HG03139 (cell line): ENCODE measurements at regions not wholly inside any gene's neighbourhood (a gene's known extent, or its start where the extent isn't known, plus 50 kb on each side); places are given as distances from the start of the nearest gene placed in this dataset.

ENCODE experiments used
- ATAC-seq: cut with Tn5 transposase; IDR thresholded peaks from one replicate; pipeline ENCODE4 v1.9.1; 2021; ENCODE audit not compliant: unreplicated experiment

DNA sequence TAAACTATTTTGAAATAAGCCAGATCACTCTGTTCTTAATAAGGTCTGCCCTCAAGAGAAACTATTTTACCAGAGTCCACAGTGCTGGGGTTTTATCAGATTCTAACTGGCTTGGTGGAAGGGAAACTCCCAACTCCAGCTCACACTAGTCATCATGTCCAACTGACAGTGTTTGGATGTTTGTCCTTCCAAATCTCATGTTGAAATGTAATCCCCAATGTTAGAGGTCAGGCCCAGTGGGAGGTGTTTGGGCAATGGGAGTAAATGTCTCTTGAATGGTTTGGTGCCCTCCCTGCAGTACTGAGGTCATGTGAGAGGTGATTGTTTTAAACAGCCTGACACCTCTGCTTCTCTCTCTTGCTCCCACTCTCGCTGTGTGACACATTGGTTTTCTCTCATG is 1301.0 kb upstream of the CDH8 start:
- no peak for ATAC-seq

DNA sequence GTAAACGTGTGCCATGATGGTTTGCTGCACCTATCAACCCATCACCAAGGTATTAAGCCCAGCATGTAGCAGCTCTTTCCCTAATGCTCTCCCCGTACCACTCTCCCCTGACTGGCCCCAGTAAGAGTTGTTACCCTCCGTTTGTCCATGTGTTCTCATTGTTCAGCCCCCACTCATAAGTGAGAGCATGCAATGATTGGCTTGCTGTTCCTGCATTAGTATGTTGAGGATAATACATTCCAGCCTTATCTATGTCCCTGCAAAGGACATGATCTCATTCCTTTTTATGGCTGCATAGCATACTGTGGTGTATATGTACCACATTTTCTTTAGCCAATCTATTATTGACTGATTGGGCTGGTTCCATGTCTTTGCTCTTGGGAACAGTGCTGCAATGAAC is 1294.9 kb upstream of the CDH8 start:
- no peak for ATAC-seq

DNA sequence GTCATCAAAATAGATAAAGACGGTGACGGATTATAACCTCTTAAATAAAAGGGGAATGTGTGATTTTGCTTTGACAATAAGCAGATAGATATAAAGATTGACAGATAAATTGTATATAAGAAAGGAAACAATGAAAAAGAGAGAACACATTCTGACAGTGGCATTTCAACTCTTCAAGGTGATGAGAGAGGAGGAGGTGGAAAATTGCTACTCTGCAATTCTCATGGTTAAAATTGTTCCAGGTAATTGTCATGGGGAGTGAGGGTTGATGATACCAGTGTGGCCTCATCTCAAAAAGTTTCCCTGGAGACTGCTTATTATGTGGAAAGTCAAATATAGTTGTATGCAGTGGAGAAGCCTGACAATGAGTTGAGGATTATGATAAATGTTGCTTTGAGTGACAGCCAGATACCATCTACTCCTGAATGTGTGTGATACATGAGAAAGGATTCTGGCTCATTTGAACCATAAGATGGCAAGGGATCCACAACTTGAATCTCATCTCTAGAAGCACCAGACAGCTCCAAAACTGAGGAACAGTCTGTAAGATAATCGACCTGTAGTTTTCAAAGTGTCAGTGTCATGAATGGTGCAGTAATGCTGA is 1290.6 kb upstream of the CDH8 start:
- no peak for ATAC-seq

DNA sequence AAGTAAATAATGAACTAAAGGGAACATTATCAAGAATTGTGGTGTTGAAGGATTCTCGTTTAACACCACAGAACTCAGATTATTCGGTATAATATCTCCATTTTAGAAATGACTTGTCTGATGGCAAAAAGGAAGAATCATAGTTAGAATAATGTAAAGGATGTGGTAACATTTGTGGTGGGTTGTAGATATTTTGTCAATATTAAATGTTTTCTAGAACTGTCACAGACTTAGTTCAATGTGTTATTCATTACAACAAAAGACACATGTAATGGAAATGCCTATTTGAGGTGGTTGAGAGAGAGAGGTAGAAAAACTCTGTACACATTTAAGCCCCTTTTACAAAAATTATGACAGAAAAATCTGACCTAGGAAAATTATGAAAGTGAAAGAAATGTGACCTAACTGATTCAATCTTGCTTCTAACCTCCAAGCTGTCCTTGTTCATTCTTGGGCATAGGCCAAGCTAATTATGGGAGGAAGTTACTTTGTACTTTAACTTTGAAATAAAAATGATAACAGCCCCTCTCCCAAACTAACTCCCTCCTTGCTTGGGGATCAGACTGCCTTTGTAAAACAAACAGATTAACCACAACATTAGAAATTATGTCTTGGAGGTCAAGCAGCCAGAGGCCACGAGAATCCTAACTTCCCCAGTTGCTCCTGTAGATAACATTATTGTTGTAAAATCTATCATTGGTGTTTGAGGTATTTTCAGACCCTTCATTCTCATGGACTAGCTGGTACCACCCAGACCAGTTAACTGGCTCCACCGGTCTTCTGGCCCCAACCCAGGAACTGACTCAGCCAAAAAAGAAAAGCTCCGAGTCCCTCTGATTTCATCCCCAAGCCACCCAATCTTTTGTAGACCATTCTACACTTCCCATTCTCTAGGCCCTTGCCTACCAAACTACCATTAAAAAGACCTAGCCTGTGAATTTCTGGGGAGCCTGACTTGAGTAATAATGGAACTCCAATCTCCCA is 1287.8 kb upstream of the CDH8 start:
- ATAC-seq = no peak

DNA sequence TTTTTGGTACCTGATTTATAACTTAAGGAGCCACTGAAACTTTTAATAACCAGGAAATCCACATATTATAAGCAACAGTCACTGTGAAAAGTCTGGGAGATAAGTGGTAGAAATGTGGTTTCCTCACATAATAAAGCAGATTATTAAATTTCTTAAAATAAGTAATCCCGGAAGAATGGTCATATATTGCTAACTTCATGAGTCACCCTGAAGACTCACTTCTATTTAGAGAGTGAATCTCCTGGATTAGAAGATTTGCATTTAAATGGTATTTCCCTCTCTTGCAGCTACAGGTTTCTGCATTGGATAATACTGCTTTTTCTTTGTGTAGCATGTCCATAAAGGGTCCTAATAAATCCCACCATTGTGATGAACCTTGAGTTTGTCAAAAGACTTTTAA is 1286.8 kb upstream of the CDH8 start:
- ATAC-seq = no peak

DNA sequence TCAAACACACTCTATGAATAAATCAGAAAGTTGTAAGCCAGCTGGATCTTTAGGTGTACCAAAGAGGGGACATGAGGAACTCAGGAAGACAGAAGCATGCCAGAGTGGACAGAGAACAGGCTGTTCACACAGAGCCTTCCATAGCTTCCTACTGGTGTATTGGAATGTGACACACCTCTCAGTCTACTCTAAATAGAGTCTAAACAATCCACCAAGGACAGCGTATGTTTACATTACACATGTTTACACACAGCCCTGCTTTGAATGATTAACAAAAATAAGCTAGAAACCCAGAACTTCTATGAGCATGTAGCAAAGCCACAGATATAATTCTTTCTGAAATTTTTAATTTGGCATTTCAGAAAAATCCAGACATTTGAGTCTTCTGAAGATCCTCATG is 1279.0 kb upstream of the CDH8 start:
- no peak for ATAC-seq

DNA sequence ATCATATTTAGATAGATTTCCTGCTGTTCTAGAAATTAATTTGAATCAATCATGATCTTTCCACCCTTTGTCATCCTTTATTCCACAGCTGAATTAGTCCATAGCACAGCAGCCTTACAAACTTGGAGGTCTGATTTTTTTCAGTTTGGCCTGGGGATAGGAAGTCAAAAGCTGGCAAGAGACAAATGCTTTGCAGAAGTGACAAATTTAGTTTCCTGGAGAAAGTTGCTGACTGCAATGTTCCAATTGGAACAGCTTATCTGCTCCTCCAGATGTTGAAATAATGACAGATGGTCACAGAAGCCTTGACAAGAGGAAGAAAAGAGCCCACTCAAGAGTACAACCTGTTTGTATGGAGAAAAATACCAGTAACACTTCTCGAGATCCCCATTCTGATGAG is 1276.1 kb upstream of the CDH8 start:
- no peak for ATAC-seq

DNA sequence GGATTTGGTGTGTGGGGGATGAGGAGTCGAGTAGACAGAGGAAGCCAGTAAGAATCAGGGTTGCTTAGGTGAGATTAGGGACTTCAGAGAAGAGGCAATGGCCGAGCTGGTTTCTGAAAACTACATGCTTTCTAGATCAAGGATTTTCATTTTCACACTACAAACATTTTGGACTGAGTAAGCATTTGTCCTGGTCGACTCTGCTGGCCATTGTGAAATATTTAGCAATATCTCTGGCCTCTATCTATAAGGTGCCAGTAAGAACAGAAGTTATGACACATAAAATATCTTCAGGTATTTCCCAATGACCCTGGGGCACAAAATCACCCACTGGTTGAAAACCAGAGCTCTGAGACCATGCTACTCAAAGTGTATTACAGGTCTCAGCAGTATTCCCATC is 1275.1 kb upstream of the CDH8 start:
- no peak for ATAC-seq

DNA sequence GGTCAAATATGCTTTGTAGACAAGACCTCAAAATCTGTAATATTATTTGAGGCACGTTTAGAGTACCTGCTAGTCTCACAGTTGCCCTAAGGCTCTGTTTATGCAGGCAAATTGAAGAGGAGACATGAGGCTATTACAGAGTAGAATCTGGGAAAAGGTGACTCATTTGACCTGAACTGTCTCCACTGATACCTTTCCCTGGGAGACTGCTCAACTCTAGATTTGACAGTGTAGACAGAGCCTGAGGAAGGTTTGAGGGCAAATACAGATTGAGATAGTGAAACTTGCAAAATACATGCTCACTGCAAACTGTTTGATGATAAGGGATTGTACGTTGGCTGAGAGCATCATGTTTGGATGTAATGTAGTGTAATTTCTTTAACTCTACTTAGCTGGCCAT is 1266.6 kb upstream of the CDH8 start:
- ATAC-seq = no peak

DNA sequence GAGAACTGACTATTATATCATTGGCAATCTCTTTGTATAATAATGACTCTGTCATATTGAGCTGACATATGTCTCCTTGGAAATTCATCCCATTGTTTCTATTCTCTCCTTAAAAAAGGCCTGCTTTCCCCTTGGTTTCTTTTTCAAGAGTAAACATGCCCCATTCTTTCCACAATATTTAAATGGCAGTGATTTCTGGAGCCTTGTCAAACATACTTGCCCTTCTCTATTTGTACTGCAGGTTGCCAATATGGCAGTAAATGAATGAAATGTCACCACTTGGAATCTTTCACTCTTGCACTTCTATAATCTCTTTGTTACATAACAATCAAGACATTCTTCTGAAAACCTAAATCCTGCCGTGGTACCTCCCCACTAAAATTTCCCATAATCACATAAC is 1265.1 kb upstream of the CDH8 start:
- no peak for ATAC-seq

DNA sequence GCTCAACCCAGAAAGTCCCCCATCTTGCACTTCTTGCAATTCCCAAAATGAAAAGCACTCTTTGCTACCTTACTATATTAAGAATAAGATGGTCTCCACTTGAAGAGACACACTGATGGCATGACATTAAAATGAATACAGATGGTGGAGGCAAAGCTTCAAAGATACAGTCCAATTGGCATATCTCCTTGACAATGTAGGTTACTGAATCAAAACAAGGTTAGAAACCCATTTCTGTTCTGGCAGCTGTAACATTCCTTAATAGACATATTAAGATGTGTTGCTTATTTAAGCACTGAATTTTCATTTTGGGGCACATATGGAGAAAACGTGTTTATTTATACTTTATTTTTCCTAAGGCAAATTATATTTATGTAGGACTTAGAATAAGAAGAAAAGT is 1262.8 kb upstream of the CDH8 start:
- ATAC-seq = no peak

DNA sequence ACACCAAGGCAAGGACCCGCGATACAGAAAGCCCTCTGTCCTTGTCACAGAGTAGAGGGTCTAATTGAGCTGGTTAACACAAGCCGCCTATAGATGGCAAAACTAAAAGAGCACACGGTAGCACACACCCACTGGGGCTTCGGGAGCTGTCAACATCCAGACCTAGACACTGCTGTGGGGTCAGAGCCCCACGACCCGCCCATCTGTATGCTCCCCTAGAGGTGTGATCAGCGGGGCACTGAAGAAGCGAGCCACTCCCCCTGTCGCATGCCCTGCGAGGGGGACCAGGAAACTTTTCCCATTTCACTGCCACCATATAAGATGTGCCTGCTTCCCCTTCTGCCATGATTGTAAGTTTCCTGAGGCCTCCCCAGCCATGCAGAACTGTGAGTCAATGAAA is 1255.8 kb upstream of the CDH8 start:
- no peak for ATAC-seq

DNA sequence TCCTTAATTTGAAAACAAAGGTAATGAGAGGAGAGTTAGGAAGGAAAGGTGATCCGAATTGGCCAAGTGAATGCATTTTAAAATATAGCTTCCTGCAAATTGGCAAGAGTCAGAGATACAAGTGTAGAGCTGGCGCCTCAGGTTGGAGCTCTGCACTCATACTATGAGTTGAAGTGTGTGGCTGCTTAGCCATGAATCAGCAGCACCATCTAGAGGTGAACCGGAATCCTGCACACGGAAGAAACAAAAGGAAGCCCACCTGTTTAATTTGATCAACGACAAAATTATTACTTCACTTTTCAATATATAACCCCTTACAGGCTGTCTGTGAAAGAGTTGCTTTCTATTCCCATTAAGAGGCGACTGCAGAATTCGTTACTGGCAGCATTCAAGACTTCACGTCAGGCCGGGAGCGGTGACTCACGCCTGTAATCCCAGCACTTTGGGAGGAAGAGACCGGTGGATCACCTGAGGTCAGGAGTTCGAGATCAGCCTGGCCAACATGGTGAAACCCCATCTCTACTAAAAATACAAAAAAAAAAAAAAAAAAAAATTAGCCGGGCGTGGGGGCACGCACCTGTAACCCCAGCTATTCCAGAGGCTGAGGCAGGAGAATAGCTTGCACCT is 1253.7 kb upstream of the CDH8 start:
- no peak for ATAC-seq

DNA sequence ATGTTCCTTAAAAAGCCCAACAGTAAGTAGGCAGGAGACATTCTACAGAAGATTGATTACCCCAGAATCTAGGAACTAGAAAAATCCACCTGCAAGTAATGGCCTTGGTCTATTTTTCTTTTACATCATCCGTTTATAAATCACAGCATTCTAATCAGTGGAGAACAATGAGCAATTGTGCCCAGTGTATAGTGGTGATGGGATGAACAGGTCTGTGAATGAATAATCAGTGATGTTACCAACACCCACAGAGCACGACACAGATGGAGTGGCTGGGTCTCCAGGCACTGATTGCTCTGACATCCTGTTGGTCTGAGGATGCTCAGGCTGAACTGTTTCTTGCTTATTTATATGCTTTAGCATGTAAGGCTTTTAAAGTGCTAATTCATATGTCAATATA is 1251.2 kb upstream of the CDH8 start:
- ATAC-seq = no peak

DNA sequence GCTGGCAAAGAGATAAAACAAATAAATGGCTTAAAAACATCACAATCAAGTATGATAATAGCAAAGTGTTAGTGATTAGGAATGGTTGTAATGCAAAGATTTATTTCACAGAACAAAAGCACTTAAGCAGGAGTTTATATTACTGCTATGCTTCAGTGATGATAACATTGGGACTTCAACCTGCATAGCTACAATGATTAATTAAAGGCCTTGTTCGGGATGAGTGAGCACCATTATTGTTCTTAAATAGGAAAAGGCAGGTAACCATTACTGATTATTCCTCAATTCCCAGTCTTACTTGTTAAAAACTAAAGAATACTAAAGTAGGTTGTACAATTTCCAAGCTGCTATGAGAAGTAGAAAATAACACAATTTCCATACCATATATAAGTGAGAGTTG is 1247.5 kb upstream of the CDH8 start:
- ATAC-seq = no peak

DNA sequence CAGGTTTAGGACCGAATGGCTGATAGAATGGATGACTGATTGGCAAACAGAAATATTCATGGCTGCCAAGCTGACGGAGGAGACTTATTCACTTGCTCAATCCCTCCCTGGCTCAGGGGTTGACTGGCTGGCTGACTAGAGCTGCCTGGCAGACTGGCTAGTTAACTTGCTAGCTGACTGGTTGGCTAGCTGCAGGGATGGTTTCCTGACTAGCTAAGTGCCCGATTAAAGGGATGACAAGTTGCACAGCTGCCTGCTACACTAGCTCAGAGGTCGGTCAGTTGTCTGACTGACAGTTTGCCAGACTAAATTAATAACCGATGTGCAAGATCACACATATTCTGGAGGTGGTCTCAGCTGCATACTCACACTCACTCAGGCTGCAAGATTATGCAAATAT is 1208.4 kb upstream of the CDH8 start:
- ATAC-seq = no peak

DNA sequence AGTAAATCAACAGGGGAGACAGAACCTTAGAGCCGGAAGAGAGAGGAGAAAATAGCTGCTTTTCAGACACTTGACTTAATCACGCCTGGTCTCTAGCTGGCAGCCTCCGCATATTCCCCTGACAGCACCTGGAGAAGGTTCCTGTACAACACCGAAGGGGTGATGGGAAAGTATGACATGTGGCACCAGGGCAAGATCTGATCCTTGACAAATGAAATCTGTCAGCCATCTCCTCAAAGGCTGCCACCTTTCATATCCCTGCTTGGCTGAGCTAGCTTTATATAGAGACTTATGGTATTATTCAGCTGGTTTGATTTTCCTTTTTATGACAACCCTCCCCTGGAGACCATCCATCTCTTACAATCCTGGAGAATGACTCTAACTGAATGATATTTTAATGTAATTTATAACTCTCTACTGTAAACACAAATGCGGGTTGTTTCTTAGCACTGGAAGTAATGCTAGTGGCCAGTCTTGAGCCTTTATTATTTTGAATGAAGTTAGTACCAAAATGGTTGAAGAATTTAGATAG is 1205.3 kb upstream of the CDH8 start:
- no peak for ATAC-seq

DNA sequence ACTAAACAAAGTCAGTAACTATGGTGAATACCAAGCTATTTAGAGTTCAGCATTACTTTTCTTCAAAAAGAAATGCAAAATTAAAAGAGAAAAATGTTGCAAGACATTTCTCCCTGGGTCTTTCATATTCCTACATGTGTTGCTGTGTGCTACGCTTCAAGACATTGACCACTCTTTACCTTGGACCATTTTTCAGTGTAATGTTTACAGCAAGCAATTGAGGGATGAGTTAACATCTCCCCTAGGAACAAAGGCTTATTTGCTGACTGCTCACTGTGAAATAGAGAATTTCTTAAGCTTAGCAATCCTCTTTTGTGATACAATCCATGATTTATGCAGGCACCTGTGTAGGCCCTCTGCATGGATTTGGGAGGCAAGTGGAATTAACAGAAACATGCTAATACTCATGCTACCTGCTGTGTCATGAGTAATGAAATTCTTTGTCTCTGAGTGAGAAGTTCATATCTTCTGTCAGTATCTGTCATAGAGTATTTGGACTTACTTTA is 1202.9 kb upstream of the CDH8 start:
- ATAC-seq = no peak

DNA sequence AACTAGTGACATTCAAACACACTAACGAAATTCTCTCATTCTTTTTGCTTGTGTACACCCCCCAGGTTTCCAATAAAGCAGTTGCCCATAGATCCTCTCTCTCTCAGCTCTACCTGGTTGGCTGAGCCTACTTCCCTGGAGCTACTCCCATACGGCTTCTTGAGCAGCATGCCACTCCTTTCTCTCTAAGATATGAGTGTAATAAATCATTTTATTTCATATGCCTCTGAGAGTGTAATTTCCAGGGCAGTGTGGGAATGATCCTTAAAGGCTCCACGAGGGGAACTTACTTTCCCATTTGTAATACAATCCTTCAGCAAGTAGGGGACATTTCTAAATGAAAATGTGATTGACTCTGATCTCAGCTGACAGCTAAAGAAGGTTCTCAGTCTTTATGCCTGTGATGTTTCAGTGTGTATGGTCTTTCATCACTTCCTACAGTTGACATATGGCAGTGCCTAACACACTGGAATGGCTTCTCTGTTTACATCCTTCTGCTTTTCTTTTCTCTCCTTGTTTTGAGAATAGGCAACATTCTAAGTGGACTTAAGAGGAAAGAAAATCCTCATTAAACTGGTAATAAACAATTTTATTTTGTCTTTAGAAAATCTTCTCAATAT is 1194.3 kb upstream of the CDH8 start:
- no peak for ATAC-seq

DNA sequence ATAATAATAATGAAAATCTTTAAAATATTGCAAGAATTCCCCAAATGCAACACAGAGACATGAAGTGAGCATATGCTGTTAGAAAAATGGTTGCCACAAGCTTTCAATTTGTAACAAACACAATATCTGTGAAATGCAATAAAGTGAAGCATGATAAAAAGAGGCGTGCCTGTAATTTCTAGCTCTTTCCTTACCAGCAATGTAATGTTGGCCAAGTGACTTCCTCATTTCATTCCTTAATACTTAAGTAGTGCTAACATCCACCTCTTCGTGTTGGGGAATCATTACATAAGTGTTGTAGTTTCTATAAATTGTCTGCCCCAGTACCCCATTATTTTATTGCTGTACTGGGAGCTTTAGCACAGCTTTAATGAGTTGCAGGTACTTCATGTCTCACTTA is 1192.0 kb upstream of the CDH8 start:
- no peak for ATAC-seq

DNA sequence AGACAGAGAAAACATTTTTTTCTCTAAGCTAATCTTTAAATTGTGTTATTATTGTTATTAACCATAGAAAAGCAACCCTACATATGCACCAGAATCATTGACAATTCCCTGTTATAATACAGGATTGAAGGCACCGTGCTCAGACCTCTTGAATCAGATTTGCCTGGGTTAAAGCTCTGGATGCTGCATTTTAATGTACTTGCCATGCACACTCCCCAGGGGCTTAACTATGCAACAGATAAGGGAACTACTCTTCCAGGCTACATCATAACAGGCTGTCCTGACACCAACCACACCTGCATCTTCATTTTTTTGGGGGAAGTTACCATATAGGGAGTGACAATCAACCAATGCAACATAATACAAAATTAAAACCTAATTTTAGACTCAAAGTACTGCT is 1187.6 kb upstream of the CDH8 start:
- ATAC-seq = no peak
